Sigmoid colon (tissue), 4 donors: ENCODE measurements at regions not wholly inside any gene's neighbourhood (a gene's known extent, or its start where the extent isn't known, plus 50 kb on each side); places are given as distances from the start of the nearest gene placed in this dataset.
"Not testable (repeated sequence)": the region's sequence is repeated elsewhere in the genome, so short reads cannot be mapped to it uniquely, and the experiment has no call there.

Experiments used
- EP300 ChIP-seq, 4 donors: sonication (generic); formaldehyde crosslinking; IDR thresholded peaks; one replicate each; pipeline ENCODE4 v1.6.1; 2017; ENCODE audit warnings: antibody characterized with exemption in 4 of 4
- POLR2A ChIP-seq, 2 donors: fragments of 450-650 bp; IDR thresholded peaks; one replicate each; pipeline ENCODE4 v1.6.1; 2016; ENCODE audit warnings: antibody characterized with exemption in 2 of 2, mild to moderate bottlenecking in 2 of 2, moderate library complexity in 2 of 2
- POLR2AphosphoS5 ChIP-seq, 4 donors: sonication (generic); formaldehyde crosslinking; IDR thresholded peaks; one replicate each; pipeline ENCODE4 v1.6.1; 2017; ENCODE audit warnings: antibody characterized with exemption in 4 of 4
- TF ChIP-seq, protein P1 (sequence below), 4 experiments: fragments of 450-650 bp in 3 of 4; fragments of 200-600 bp in 1 of 4; IDR thresholded peaks; one replicate each; pipeline ENCODE4 v1.5.1; 2016 to 2019; ENCODE audit warnings: antibody characterized with exemption in 4 of 4, mild to moderate bottlenecking in 3 of 4, moderate library complexity in 2 of 4

DNA sequence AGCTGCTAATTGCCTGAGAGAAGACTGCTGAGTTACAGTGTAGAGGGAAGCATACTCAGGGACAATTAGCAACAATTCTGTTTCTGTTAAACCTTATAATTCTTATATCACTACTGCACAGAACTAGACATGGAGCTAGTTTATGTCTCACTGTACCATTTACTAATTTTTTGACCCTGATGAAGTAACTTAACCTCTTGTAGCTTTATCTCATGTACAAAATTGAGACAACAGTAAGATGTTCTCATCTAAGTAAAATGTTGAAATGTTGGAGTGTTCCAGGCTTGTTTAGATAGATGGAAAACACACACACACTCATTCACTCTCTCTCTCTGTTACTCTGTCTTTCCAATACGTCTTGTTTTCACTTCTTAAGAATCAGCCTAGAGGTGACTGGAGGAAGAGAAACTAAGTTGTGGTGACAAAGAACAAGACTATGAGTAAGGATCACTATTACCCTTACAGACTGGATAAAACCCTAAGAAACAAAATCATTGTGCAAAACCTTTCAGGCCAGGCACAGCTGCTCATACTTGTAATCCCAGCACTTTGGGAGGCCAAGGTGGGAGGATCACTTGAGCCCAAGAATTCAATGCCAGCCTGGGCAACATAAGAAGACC is 107.8 kb downstream of the FAM72C start:
- TF ChIP-seq, protein P1, sequence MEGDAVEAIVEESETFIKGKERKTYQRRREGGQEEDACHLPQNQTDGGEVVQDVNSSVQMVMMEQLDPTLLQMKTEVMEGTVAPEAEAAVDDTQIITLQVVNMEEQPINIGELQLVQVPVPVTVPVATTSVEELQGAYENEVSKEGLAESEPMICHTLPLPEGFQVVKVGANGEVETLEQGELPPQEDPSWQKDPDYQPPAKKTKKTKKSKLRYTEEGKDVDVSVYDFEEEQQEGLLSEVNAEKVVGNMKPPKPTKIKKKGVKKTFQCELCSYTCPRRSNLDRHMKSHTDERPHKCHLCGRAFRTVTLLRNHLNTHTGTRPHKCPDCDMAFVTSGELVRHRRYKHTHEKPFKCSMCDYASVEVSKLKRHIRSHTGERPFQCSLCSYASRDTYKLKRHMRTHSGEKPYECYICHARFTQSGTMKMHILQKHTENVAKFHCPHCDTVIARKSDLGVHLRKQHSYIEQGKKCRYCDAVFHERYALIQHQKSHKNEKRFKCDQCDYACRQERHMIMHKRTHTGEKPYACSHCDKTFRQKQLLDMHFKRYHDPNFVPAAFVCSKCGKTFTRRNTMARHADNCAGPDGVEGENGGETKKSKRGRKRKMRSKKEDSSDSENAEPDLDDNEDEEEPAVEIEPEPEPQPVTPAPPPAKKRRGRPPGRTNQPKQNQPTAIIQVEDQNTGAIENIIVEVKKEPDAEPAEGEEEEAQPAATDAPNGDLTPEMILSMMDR (IDR thresholded peaks at IDR 0.05), result not testable (repeated sequence)
- TF ChIP-seq EP300, POLR2A, POLR2AphosphoS5 (IDR thresholded peaks at IDR 0.05): not testable (repeated sequence)
